Immature natural killer cell (primary cell): ENCODE measurements at regions not wholly inside any gene's neighbourhood (a gene's known extent, or its start where the extent isn't known, plus 50 kb on each side); places are given as distances from the start of the nearest gene placed in this dataset.
"Not testable (repeated sequence)": the region's sequence is repeated elsewhere in the genome, so short reads cannot be mapped to it uniquely, and the experiment has no call there.

Source experiments
- DNase-seq, 3 donors: peaks; one replicate each; pipeline ENCODE4 v3.0.0; 2022; ENCODE audit warnings: mixed read lengths in 1 of 3
- H3K27ac Mint-ChIP-seq, 6 donors: one replicate each; pipeline ENCODE4 v1.8.0; 2020; ENCODE audit warnings: mixed read lengths in 6 of 6, mild to moderate bottlenecking in 5 of 6, inconsistent platforms in 4 of 6, moderate library complexity in 3 of 6
- H3K27me3 Mint-ChIP-seq, 3 donors: one replicate each; pipeline ENCODE4 v1.8.0; 2020 to 2021; ENCODE audit warnings: low read depth in 3 of 3, mild to moderate bottlenecking in 3 of 3, mixed read lengths in 3 of 3, moderate library complexity in 3 of 3, inconsistent platforms in 1 of 3
- H3K36me3 Mint-ChIP-seq, 3 donors: one replicate each; pipeline ENCODE4 v1.8.0; 2020; ENCODE audit warnings: mixed read lengths in 3 of 3, inconsistent platforms in 2 of 3, mild to moderate bottlenecking in 2 of 3
- H3K4me1 Mint-ChIP-seq, 2 donors: one replicate each; pipeline ENCODE4 v1.8.0; 2020; ENCODE audit warnings: inconsistent platforms in 2 of 2, mild to moderate bottlenecking in 2 of 2, mixed read lengths in 2 of 2, moderate library complexity in 1 of 2
- H3K4me3 Mint-ChIP-seq, 5 donors: one replicate each; pipeline ENCODE4 v1.8.0; 2020; ENCODE audit warnings: mild to moderate bottlenecking in 5 of 5, mixed read lengths in 5 of 5, inconsistent platforms in 3 of 5, moderate library complexity in 3 of 5
- H3K9me3 Mint-ChIP-seq, 6 donors: one replicate each; pipeline ENCODE4 v1.8.0; 2020; ENCODE audit warnings: mild to moderate bottlenecking in 6 of 6, mixed read lengths in 6 of 6, inconsistent platforms in 4 of 6, moderate library complexity in 3 of 6

DNA sequence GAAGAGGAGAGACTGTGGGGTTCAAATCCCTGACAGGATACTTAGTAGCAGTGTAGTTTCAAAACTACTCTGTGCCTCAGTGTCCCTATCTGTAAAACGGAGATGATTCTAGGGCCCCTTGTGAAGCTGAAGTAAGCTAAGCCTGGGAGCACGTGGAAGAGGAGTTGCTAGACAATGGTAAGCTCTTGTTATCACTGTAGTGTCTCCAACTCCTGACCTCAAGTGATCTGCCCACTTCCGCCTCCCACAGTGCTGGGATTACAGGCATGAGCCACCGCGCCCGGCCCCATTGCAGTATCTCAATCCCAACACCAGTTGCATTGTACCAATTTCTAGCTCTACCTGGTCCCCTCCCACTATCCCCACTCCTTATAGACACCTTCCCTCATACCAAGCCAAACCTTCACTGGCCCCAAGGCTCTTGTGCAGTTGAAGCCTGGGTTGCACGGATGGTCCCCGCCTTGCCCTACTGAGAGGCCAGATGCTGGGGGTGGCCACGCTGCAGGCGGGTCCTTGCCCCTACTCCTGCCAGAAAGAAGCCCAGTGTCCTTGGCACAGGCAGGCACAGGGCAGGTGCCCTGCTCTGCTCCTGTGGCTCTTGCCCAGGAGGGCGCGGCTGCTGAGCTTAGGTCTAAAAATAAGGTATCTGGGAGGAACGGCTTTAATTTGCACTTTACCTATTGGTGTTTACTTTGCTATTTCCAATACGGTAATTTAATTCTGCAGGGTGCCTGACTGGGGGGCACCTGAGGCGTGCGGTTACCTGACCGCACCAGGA is 118.1 kb downstream of the VEGFA start:
- peaks cover 0 to 10% (median 8%) of the 10 kb centered on the region in 3 donors for H3K27me3 Mint-ChIP-seq
- no peaks in the 10 kb centered on the region for H3K36me3 Mint-ChIP-seq
- H3K4me3 Mint-ChIP-seq = no peak overlapping the region
- no peak overlapping the region for H3K27ac Mint-ChIP-seq
- H3K9me3 Mint-ChIP-seq = no peaks in the 10 kb centered on the region
- no peaks in the 10 kb centered on the region for H3K4me1 Mint-ChIP-seq
- no peak for DNase-seq

DNA sequence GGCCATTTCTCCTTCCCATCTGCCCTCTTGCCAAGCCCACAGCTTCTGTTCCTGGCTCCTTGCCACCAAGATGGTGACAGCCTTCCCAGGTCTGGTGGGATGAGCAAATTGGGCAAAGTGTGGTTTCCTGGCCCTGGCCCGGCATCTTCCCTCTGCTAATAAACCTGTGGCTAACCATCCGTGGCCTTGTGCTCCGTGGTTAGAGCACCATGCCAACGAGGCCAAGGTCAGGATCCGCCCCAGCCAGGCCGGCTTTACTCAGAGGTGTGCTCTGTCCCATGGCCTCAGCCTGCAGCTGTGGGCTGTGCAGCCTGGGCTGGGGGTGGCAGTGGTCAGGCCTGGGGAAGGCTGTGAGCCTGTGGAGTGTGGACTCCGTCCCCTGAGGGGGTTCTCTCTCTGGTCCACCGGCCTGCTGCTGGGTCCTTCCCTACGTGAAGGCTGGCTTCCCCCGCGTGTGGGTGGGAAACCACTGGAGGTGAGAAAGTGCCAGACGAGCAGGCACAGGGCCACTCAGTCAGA is 117.4 kb downstream of the VEGFA start:
- no peaks in the 10 kb centered on the region for H3K9me3 Mint-ChIP-seq
- peaks cover 0 to 10% (median 8%) of the 10 kb centered on the region in 3 donors for H3K27me3 Mint-ChIP-seq
- DNase-seq = no peak
- H3K4me1 Mint-ChIP-seq = no peaks in the 10 kb centered on the region
- no peak overlapping the region for H3K27ac Mint-ChIP-seq
- no peaks in the 10 kb centered on the region for H3K36me3 Mint-ChIP-seq
- no peak overlapping the region for H3K4me3 Mint-ChIP-seq

DNA sequence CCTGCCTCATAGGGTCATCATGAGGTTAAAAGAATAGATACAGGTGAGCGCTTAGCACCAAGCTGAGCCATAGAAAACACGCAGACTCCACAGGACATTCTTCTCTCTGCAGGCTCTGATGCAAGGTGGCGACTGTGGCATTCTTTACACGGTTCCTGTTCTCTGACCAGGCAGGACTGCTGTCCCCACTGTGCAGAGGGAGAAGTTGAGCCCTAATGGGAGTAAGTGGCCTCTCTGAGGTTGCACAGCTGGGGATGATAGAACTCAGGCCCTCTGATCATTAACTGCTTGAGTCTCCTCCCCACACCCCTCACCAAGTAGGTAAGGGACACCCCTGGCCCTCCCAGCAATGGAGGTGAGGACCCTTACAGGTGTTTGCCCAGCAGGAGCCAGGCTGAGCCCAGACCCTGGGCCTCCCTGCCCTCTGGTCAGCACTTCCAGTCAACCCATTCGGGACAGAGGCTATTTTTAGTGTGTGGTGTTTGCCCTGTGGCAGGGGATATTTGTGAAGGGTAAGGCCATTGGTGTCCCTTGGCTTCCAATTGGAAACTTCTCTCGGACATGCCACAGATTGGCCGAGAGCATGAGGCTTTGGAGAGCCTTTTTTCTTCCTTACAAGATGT is 116.8 kb downstream of the VEGFA start:
- Mint-ChIP-seq H3K27me3 (peaks cover 0 to 10% (median 8%) of the 10 kb centered on the region in 3 donors), H3K27ac (no peak overlapping the region), H3K9me3 (no peaks in the 10 kb centered on the region), H3K4me3 (no peak overlapping the region), H3K36me3 (no peaks in the 10 kb centered on the region), H3K4me1 (no peaks in the 10 kb centered on the region)
- DNase-seq = no peak

DNA sequence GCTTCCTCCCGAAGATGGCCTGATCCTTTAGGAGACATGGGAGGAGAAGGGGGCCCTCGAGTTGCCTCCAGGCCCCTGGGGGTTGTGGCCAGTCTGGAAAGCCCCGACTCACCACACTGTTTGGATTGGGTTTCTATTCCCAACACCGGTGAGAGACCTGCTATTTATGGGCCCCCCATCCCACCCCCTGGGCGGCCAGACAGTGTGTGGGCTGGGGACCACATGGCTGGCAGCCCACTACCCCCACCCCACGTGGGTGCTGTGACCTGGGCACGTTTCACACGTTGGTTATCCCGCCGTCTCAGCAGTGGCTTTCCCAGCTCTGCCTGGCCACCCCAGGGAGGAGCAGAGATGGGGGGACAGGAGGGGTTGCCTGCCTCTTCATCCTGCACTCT is 116.1 kb downstream of the VEGFA start:
- H3K27ac Mint-ChIP-seq = no peak overlapping the region
- H3K27me3 Mint-ChIP-seq = peaks cover 0 to 10% (median 8%) of the 10 kb centered on the region in 3 donors
- no peak overlapping the region for H3K4me3 Mint-ChIP-seq
- H3K36me3 Mint-ChIP-seq = no peaks in the 10 kb centered on the region
- DNase-seq = no peak
- H3K9me3 Mint-ChIP-seq = no peaks in the 10 kb centered on the region
- no peaks in the 10 kb centered on the region for H3K4me1 Mint-ChIP-seq

DNA sequence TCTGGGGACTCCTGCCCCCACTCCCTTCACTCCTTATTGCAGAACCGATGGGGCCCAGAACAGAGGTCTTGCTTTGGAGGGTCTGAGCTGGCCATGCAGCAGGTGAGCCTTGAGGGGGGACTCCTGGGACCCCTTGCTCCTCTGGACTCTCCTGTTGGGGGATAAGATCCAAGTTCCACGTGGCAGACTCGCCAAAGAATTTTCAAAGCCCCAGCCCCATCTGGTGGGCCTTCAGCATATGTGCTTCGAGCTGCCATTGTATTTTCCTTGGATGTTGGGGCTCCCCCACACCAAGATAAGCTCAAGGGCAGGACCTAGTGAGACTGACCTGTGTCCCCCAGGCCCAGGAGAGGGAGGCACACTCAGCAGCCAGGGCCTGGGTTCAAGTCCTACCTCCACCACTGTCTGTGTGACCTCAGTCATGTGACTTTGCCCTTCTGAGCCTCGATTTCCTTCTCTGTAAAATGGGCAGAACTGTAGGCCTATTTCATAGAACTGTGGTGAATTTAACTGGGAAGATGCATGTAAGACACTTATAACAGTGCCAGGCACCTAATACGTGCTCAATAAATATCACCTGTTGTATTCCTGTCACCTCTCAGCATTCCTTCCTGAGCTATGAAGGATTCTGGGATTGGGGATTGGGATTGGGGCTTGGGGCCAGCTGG is 115.5 kb downstream of the VEGFA start:
- H3K27ac Mint-ChIP-seq = no peak overlapping the region

DNA sequence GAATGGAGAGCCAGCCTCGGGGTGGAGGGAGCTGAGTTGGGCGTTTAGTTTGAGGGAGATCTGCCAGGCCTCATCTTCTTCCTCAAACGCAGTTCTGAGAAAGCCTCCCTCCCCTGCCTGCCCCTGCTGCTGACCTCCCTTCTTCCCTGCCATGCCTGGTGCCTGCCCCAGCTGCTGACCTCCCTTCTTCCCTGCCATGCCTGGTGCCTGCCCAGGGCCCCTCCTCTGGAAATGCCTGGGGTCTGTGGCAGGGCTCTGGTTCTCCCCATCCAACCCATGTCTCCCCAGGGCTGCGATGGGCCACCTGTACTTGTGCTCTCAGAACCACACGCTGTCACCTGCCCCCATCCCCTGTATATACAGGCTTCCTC is 114.6 kb downstream of the VEGFA start:
- H3K27me3 Mint-ChIP-seq = peaks cover 0 to 7% (median 4%) of the 10 kb centered on the region in 3 donors
- H3K4me1 Mint-ChIP-seq = no peaks in the 10 kb centered on the region
- no peak overlapping the region for H3K27ac Mint-ChIP-seq
- no peaks in the 10 kb centered on the region for H3K36me3 Mint-ChIP-seq
- no peak for DNase-seq
- H3K9me3 Mint-ChIP-seq = no peaks in the 10 kb centered on the region
- H3K4me3 Mint-ChIP-seq = no peak overlapping the region

More for the DNA sequence above, 115.5 kb downstream of the VEGFA start:
- H3K4me1 Mint-ChIP-seq = no peaks in the 10 kb centered on the region
- no peak overlapping the region for H3K4me3 Mint-ChIP-seq
- DNase-seq = no peak
- no peaks in the 10 kb centered on the region for H3K36me3 Mint-ChIP-seq
- H3K27me3 Mint-ChIP-seq = peaks cover 0 to 10% (median 6%) of the 10 kb centered on the region in 3 donors
- no peaks in the 10 kb centered on the region for H3K9me3 Mint-ChIP-seq

DNA sequence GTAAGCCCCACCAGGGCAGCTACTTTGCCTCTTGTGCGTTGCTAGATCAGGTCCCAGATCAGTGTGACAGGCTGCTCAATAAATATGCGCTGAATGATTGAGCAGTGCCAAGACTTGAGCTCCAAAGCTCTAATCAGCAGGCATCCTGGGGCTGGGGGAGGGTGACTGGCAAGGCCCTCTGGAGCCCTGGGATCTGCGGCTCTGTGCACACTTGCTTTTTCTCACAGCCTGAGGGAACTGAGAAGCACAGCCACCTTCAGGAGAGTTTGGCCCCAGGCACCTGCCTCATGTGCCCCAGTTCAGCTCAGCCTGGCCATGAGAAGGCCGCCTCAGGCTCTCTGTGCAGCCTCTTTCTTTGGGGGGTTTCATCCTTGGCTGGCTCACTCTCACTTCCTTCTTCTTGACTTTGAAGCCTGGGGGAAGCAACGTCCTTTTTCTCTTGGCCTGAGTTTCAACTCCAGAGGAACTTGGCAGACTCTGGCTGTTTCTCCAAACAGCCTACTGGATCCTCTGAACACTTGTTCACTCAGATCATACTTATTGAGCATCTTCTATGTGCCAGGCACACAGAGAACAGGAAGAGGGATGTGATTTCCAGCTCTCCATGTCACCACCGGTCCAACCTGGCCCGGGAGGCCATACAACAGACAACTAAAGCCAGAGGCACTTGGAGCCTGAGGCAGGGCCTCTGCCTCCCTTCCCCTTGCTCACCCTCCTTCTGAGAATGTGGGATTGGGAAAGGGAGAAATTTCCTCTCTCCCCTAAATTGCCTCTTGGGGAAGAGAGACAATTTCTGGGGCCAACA is 114.0 kb downstream of the VEGFA start:
- peaks cover 0 to 7% (median 4%) of the 10 kb centered on the region in 3 donors for H3K27me3 Mint-ChIP-seq
- H3K27ac Mint-ChIP-seq = no peak overlapping the region
- no peaks in the 10 kb centered on the region for H3K9me3 Mint-ChIP-seq
- no peaks in the 10 kb centered on the region for H3K36me3 Mint-ChIP-seq
- no peak overlapping the region for H3K4me3 Mint-ChIP-seq
- no peak for DNase-seq
- no peaks in the 10 kb centered on the region for H3K4me1 Mint-ChIP-seq

DNA sequence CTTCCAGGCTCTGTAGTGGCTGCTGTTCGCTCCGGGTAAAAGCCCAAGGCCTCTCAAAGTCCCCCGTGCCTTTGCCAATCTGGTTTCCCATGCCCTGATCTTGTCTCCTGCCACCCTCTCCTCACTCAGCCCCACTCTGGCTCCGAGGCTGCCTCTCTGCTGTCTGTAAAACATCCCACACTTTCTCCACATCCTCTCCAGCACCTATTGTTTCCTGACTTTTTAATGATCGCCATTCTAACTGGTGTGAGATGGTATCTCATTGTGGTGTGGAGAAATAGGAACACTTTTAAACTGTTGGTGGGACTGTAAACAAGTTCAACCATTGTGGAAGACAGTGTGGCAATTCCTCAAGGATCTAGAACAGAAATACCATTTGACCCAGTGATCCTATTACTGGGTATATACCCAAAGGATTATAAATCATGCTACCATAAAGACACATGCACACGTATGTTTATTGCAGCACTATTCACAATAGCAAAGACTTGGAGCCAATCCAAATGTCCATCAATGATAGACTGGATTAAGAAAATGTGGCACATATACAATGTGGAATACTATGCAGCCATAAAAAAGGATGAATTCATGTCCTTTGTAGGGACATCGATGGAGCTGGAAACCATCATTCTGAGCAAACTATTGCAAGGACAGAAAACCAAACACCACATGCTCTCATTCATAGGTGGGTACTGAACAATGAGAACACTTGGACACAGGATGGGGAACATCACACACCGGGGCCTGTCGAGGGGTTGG is 112.9 kb downstream of the VEGFA start:
- H3K27me3 Mint-ChIP-seq, DNase-seq, H3K4me3 Mint-ChIP-seq, H3K36me3 Mint-ChIP-seq, H3K9me3 Mint-ChIP-seq, H3K4me1 Mint-ChIP-seq, H3K27ac Mint-ChIP-seq: not testable (repeated sequence)

DNA sequence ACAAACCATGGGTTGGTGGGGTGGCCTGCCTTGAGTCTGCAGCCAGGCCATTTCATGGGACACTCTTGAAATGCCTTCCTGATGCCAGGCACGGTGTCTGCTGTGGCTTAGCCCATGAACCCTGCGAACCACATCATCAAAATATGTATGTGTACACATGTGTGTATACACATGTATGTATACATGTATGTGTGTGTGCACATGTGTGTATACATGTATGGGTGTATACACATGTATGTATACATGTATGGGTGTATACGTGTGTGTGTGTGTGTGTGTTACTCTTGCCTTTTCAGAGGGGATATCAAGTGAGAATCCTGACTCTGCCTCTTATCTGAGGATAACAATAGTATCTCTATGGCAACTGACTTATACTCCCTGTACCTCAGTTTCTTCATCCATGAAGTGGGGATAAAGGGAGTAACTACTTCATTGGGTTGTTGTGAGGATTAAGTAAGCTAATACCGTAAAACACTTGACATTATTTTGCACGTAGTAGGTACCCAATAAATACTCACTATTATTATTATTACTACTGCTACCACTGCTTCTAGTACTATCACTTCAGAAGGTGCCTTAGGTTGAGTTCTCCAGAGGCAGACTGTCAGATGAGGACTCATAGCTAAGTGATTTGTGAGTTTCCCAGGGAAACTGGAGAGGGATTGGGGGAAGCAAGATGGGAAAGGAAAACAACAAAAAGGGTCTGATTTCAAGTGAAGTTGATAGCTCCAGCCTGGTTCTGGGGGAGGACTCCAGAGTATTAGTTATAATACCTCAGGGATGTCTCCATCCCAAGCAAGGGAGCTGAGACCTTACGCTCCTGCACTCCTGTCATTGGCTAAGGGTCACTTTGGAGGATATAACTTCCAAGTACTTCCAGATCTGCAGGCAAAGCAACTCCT is 110.5 kb downstream of the VEGFA start:
- no peak for DNase-seq
- Mint-ChIP-seq H3K4me1 (no peaks in the 10 kb centered on the region), H3K27ac (no peak overlapping the region)

DNA sequence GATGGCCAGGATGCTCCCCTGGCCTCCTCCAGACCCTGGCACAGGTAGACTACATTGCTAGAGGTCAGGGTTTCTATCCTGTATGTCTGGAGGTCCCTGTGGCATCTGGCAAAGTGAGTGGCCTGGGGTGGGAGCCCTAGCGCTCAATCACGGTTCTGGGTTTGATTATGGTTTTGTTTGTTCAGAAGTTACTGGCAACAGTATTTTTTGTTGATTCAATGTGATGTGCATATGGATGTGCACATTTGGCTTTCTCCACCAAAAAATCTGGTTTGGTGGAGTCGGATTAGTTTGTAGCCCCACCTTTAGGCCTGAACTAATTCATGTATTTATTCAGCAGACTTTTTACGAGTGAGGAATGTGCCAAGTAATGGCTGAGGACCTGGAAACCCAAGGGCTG is 109.7 kb downstream of the VEGFA start:
- Mint-ChIP-seq H3K4me1 (no peaks in the 10 kb centered on the region), H3K4me3 (no peak overlapping the region), H3K27ac (no peak overlapping the region), H3K9me3 (no peaks in the 10 kb centered on the region), H3K36me3 (no peaks in the 10 kb centered on the region), H3K27me3 (peaks cover 0 to 3% (median 0%) of the 10 kb centered on the region in 3 donors)
- DNase-seq = no peak

More for the DNA sequence above, 110.5 kb downstream of the VEGFA start:
- H3K36me3 Mint-ChIP-seq = no peaks in the 10 kb centered on the region
- H3K4me3 Mint-ChIP-seq = no peak overlapping the region
- peaks cover 0 to 3% (median 0%) of the 10 kb centered on the region in 3 donors for H3K27me3 Mint-ChIP-seq
- H3K9me3 Mint-ChIP-seq = no peaks in the 10 kb centered on the region

DNA sequence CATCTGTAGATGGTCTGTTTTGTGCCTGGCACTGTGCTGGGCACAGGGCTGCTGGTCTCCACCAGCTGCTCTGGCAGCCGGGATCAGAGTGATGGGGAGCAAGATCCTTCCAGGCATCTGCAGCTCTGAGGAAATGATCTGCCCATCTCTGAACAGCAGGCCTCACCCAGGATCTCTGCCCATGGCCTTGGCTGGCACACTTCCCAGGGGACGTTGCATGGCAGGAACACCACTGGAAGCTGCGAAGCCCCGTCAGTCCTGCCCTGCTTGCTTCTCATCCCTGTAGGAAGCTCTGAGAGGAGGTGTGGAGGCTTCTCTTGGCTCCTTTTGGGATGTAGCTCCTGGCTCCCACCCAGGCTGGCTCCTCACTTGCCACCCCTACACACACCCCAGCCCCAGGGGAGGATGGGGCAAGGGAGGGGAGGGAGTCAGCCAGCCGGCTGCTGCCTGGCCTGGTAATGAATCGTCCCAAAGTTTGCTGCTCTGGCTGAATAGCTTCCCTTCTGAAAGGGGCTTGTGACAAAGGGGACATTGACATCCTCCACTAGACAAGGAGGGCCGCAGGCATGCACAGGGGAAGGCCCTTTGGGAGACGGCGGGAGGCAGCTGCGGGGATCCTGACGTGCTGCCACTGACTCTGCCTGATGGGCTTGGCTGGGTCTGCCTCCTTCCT is 108.9 kb downstream of the VEGFA start:
- Mint-ChIP-seq H3K27me3 (no peaks in the 10 kb centered on the region), H3K4me1 (no peaks in the 10 kb centered on the region), H3K27ac (no peak overlapping the region), H3K9me3 (no peaks in the 10 kb centered on the region), H3K4me3 (no peak overlapping the region), H3K36me3 (no peaks in the 10 kb centered on the region)
- no peak for DNase-seq

DNA sequence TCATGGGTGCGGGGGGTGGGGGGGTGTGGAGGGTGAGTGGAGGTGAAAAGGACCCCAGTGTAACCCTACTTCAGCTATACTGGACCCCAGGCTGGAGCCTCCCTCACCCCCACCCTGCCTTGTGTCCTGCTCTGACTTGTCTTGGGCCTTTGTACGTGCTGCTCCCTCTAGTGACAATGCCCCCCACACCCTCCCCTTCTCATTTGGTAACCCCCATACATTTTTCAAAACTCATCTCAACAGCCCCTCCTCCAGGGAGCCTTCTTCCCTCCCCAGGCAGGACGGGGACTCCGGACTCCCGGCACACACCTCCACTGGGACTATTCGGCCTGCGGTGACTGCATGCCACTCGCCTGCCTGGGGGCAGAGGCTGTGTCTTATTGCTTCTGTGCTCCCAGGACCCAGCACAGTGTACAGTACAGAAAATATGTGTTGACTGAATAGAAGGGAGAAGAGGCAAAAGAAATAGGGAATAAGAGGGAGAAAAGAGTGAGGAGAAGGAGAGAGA is 108.2 kb downstream of the VEGFA start:
- H3K9me3 Mint-ChIP-seq = no peaks in the 10 kb centered on the region
- DNase-seq = no peak
- no peaks in the 10 kb centered on the region for H3K4me1 Mint-ChIP-seq
- H3K4me3 Mint-ChIP-seq = no peak overlapping the region
- no peaks in the 10 kb centered on the region for H3K36me3 Mint-ChIP-seq
- no peak overlapping the region for H3K27ac Mint-ChIP-seq
- H3K27me3 Mint-ChIP-seq = no peaks in the 10 kb centered on the region
